NCI-H1417 treated with DMSO at 0.1 percent for 48 hours (cell line): ENCODE measurements at regions not wholly inside any gene's neighbourhood (a gene's known extent, or its start where the extent isn't known, plus 50 kb on each side); places are given as distances from the start of the nearest gene placed in this dataset.
"Not testable (repeated sequence)": the region's sequence is repeated elsewhere in the genome, so short reads cannot be mapped to it uniquely, and the experiment has no call there.

Experiments used
- DNase-seq: peaks from one replicate; lab custom pipeline; 2025; lab: John Stamatoyannopoulos, UW

DNA sequence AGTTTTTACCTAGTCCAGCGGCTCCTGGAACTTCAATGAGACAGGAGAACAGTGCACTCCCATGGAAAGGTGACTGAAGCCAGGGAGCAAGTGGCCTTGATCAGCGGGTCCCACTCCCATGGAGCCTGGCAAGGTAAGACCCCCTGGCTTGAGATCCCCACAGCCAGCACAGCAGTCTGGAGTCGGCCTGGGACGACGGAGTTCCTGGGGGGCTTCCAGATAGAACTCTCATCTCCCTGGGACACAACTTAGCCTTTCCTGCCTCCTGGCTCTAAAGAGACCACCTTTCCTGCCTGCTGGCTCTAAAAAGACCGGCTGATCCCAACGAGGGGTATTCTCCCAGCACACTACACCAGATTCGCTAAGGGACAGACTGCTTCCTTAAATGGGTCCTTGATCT is 1279.0 kb upstream of the GOT2 start:
- no peak for DNase-seq

DNA sequence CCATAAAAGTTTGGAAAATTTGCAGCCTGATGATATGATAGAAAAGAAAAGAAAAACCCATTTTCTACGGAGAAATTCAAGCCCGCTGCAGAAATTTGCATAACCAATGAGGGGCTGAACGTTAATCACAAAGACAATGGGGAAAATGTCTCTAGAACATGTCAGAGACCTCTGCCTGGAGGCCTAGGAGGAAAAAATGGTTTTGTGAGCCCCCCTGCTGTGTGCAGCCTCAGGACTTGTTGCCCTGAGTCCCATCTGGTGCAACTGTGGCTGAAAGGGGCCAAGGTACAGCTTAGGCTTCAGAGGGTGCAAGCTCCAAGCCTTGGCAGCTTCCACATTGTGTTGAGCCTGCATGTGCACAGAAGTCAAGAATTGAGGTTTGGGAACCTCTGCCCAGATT is 1267.4 kb upstream of the GOT2 start:
- no peak for DNase-seq

DNA sequence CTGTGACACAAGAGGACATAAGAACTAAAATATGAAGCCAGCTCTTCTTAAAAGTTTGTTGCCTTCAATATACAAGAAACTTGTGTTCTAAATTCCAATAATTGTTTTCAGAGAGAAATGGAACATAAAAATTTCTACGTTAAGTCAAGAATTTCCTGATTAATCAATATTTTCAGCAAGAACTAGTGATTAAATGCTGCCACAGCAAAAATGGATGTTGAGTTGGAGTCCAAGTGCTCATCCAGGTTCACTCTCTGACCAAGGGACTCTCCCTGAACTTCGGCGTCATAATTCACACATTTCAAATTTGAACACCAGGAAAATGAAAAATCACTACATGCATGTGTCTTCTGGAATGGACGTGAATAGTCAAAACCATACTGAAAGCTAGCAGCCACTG is 1263.6 kb upstream of the GOT2 start:
- DNase-seq, result no peak

DNA sequence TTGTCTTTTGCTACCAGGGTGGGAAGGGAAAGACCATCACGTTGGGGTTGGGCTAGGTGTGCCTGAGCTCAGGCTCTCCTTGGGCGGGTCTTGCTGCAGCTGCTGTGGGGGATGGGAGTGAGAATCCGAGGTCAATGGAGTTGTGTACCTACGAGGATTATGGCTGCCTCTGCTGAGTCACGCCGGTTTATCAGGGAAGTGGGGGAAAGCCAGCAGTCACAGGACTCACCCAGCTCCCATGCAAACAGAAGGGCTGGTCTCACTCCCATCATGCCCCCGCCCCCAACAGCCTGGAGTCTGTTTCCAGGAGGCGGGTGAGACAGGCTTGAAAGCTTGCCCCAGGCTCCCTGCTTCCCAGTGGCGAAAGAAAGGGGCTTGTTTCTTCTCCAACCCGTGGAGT is 1259.0 kb upstream of the GOT2 start:
- no peak for DNase-seq

DNA sequence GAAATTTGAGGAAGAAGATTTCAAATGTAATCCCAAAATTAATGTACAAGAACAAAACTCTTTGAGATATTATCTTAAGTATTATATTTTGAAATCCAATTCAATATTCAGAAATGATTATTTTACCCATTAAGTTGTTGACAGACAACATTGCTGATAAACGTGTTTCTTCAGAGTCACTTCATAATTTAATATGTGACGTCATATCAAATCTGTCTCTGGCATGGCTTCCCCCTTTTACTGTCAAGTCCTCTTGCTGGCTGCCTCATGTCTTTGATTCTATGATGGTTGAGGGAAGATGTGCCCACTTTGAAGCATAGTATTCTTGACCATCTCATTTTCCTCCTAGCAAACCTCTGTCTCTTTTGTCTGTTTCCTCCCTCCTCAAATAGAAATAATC is 1257.1 kb upstream of the GOT2 start:
- DNase-seq, result no peak

DNA sequence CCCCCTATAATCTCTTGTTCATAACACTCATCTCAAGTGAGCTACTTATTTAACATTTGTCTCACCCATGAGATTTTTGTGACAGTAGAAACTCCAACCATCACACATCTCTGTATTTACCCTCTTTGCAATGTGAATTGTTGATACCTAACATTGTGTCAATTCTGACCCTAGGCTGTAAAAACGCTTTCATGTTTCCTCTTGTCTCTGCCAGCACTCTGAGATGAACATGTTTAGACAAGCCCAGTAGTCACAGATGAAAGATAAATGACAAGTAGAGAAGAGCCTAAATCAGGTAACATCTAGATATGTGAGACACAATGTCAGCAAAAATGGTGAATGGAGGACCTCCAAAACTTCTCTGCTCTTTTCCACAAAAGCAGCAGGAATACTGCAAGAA is 1254.5 kb upstream of the GOT2 start:
- no peak for DNase-seq

DNA sequence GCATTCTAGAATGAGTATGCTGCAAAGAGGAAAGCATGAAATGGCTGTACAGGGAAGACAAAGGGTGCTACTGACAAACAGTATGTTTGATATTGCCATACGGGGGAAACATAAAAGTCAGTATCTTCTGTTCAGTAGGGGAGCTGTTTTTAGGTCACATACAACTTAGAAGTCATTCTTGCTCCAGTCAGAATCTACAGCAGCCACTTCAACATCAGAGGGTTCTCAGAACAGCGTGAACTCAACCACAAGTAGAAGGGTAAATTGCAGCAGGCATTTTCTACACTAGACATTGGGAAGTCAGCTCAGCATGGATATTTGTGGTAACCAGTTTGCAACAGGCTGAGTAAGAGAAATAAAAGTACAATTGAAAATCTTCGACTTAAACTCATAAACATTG is 1241.8 kb upstream of the GOT2 start:
- no peak for DNase-seq

DNA sequence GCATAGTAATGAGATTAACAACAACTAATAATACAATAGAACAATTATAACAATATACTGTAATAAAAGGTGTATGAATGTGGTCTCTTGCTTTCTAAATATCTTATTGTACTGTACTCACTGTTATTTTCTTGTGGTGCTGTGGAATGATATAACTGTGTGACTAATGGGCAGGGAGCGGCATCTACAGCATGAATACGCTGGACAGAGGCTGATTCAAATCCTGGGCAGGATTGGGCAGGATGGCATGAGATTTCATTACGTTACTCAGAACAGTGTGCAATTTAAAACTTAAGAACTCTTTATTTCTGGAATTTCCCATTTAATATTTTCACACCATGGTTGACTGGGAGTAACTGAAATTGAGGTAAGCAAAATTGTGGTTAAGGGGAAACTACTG is 1239.8 kb upstream of the GOT2 start:
- DNase-seq, result no peak

DNA sequence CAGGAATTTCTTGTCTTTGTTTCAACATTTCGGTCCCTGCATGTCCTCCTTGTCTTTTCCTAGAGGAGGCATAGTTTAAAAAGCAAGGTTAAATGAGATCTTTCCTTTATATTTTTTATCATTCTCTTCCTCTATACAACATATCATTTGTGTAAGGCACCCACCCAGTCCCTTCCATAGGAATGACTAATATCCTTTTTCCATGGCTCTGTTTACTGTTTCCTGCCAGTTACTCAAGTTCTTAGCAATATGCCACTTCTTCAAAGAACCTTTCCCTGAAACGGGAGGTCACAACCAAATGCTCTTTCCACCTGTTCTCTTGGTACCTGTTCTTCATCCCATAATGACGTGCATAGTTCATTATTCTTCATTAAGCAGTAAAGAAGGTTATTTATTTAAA is 1237.1 kb upstream of the GOT2 start:
- DNase-seq, result no peak

DNA sequence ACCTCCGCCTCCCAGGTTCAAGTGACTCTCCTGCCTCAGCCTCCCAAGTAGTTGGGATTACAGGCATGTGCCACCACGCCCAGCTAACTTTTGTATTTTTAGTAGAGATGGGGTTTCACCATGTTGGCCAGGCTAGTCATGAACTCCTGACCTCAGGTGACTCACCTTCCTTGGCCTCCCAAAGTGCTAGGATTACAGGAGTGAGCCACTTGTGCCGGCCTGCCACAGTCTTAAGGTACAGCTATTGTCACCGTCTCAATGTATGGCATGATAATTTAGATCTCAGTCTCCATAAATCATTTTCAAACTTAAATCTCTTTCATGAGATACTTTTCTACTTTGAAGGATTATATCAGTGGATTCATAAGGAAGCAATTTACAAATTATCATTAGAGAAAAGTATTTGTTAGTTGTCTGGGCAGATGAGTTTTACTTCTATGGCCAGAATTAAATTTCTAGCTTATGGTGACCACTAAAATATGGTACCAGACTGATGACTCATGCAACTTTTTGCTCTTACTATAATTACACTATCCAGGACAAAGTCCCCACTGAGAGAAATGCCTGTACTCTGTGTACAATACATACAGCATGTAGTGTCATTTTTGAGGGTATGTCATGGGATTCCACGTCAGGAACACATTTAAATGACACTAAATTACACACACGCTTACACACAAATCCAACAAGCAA is 1230.3 kb upstream of the GOT2 start:
- no peak for DNase-seq

DNA sequence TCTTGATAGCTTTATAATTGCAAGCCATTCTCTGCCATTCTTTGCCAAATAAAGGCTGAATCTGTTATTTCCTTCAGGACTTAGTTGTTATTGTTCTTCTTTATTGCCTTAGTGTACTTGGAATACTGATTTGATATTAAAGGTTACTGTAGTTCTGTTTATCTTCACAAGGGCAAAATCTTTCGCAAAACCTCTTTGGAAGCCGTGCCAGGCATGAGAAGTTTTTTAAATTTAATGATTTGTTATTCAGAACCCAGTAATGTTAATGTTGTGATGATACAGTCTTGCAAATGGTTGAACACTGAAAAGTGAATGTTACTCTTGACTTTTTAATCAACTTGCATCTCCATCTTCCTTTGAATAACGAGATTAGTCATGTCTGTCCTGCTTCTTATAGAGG is 1225.2 kb upstream of the GOT2 start:
- DNase-seq, result no peak

DNA sequence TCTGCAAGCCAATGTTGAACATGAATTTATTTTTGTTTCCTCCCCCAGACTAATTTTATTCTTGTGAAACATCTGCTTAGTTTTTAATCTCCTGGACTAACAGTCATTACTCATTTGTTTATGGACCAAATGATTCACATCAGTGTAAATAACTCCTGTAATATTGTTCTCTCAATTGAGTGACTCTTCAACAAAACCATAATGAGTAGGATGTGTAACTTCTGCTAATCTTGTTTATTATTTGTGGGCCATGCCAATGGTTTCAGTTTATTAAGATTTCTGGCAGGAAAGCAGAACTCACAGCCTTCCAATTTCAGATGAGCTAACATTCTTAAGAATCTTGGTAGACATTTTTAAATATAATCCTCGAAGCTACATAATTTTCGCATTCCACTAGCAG is 1216.3 kb upstream of the GOT2 start:
- DNase-seq, result no peak

DNA sequence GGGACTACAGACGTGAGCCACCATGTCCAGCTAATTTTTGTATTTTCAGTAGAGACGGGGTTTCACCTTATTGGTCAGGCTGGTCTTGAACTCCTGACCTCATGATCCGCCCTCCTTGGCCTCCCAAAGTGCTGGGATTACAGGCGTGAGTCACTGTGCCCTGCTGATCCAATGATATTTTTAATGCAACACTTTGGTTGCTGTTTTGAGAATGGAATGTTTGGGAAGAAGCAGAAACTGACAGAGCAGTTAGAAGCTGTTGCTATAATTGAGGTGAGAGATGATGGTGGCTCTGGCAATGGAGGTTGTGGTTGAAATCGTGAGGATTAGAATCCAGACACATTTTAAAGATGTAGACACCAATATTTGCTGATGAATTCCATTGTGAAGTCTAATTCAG is 1209.9 kb upstream of the GOT2 start:
- DNase-seq, result not testable (repeated sequence)

DNA sequence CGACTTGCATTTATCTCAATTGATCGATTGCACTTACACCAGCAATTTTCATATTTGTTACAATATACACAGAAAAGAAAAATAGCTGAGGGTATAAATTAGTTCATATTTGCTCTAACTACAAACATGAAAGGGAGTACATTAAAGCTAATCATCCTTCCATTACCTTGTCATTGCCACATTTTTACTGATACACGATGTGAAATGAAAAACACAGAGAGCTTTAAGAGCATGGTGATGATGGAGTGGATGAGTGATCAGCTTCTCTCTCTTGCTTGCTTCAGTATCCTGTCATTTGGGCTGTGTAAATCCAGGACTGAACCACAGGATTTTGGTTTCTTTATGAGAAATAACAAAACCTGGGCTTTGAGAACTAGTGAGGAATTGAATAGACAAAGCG is 1207.5 kb upstream of the GOT2 start:
- no peak for DNase-seq

DNA sequence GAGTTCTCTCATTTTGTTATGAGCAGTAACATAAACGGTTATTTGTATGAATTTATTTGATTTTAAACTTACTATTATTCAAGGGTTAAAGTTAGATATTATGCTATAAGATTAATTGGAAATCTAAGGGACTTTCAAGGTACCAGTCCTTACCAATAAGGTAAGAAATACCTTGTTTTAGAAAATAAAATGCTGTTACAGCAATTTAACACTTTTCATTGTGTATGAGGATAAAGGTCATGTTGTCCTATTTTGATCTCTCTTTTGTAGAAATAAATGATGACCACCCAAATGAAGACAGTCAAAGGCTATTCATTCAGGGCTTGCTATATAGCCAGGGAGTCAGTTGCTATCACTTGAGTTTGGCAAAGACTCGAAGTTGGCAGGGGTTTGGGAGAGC is 1185.9 kb upstream of the GOT2 start:
- no peak for DNase-seq

DNA sequence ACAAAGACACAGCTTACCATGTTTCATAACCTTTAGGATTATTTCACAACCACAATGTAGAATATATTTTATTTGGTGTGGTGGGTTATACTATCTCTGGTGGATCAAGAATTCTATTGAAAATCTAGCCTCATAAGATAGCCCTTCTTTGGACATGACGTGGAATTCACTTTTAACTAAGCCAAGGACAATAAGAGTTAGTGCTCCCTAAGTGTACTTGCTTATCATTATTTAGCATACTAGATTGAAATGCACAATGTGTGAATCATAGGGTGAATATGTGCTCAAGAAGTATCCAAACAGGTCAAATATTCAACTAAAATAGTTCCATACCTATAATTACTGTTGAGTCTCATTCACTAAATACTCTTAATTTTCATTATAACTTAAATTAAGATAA is 1179.5 kb upstream of the GOT2 start:
- DNase-seq, result no peak

DNA sequence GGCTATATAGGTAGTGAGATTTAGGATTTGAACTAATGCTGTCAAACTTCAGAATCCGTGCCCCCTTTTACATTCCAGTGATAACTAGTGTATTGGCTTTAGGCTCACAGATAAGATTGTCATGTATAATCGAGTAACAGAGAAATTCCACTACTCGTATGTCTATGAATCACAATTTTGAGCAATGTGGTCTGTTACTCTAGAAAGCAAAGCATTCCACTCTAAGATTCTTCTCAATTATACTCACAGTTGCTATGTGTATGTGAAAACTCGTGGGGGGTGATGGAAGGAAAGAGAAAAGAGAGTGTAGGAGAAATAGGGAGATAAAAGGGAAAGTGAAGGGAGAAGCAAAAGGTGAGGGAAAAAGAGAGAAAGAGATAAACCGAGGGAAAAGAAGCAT is 1175.1 kb upstream of the GOT2 start:
- DNase-seq, result no peak

DNA sequence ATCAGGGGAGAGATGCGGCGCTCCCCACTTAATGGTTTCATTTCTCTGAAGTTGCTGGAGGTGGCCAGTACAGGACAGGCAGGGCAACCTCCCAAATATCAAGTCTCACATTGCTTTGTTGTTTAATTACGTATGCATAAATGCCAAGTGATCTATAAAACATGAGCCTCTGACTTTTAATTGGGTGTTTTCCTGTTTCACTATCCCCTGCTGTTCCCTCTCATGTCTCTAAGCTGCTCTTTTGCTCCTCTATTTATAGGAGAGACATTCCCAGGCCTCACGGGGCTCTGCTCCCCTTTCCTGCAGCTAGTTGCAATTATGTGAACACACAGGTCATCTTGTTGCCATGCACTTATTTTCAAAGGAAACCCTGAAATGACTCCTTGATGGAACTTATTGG is 1173.5 kb upstream of the GOT2 start:
- DNase-seq, result no peak

DNA sequence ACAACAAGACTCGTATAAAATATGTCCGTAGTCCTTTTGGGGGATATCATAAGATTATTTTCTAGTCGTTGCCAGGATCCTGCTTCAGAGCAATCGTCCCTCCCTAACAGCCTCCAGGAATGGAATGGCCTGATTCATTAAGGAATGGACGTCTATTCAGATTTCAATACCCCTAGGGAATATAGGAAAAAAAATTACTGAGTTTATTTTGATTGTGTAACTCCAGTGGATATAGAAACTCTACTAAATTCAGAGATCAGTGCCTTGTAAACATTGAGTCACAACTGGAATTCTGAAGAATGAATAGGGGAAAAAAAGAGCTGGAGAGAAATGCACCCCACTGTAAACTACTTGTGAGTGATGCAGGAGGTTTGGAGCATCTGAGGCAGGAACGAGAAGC is 1171.5 kb upstream of the GOT2 start:
- no peak for DNase-seq

DNA sequence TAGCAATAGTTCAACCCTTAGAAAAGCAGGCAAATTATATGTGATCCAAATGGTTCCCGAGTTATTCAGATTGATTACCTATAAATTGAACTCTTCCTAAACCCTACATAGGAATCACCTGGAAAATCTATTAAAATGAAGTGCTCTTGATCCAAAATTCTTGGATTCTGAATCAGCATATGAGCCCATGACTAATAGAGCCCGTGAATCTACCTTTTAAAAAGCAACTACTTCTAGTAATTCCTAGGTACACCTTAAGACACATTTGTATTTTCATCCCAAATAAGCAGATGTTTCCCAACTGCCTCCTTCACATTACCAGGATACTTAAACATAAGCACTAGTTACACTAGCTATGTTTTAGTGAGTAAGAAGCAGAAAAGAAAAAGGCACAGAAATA is 1171.0 kb upstream of the GOT2 start:
- DNase-seq, result no peak

DNA sequence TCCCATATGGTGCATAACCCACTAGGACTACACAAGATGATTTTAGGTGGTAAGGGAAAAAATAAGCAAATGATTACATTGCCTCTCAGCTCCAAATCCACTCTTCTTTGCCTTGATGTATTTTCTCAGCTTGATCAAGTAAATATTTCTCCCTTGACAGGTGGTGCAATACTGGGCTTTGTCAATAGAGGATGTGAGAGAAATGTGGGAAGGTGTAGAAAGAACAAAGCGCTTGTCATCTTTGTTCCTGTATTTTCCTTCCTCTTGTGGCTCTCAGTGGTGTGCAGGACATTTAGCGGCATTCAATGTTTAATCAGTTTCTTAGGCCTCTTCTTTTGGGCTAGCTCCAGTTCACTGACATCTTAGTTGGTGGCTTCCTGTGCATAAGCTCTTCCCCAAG is 1165.8 kb upstream of the GOT2 start:
- no peak for DNase-seq

DNA sequence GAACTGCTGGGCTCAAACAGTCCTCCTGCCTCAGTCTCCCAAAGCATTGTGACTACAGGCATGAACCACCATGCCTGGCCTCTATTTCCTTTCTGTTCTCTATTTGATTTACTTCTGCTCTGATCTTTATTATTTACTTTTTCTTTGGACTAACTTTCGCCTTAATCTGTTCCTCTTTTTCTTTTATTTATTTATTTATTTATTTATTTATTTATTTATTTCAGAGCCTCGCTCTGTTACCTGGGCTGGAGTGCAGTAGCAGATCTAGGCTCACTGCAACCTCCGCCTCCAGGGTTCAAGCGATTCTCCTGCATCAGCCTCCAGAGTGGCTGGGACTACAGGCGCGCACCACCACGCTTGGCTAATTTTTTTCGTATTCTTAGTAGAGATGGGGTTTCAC is 1158.3 kb upstream of the GOT2 start:
- no peak for DNase-seq

DNA sequence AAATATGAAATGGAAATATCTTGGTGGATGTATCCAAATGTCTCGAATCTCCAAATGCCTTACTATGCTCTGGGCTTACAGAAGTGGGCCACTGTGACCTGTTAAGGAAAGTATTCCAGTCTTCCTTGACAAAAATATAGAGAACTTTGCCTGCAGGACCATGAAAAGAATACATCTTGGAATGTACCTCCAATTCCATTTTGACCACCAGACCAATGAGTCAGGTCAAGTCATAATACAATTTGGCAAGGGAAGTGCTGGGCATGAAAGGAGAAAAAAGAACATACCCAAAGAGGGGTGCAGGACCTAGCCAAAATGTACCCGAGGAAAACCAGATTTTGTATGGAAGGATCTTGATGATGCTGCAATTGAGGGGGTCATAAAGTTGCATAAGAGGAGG is 1153.7 kb upstream of the GOT2 start:
- DNase-seq, result no peak

DNA sequence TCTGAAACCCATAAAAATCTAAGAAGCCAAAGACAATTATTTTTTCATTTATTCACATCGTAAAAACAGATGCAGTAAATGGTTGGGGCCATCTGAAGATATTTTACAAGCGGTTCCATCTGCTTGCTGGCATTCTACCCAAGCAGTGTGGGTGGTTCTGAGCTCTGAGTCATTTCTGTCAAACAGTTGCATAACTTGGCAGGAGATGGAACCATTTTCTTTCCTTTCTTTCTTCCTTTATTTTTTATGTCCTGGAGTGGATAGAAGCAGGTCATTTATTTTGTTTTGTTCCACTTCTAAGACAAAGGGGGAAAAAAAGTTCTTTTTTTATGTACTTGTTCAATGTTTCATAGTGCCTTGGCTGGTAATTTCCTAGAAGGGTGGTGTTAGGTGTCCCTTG is 1151.9 kb upstream of the GOT2 start:
- no peak for DNase-seq

DNA sequence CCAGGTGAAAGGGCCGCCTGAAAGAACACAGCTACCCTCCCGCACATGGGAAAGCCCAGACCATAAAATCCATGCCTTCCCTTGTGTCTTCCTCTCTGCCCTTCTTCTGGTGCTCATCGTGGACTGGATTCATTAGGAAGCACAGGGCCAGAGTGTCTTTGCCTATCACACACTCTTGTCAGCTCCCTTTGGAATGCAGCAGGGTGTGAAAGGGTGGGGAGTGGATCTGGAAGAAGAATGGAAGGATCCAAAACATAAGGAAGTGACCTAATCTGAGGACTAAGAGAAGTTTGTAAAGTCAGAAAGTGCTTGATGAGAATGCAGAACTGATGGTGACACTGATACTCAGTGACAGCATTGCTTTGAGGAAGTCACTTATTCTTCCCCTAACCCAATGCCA is 1147.3 kb upstream of the GOT2 start:
- DNase-seq, result no peak
